HG03039 (cell line): ENCODE measurements at regions not wholly inside any gene's neighbourhood (a gene's known extent, or its start where the extent isn't known, plus 50 kb on each side); places are given as distances from the start of the nearest gene placed in this dataset.

Experiments
- ATAC-seq: cut with Tn5 transposase; IDR thresholded peaks from one replicate; pipeline ENCODE4 v1.9.1; 2021; ENCODE audit warnings: mild to moderate bottlenecking, moderate library complexity; ENCODE audit not compliant: unreplicated experiment

- no peak for ATAC-seq
These were observed 629.1 kb downstream of the LIG4 start for GRCh38 chr13:107586216-107586615.

GRCh38 chr13:107585469-107586180, 629.7 kb downstream of the LIG4 start:
- ATAC-seq, result no peak

DNA sequence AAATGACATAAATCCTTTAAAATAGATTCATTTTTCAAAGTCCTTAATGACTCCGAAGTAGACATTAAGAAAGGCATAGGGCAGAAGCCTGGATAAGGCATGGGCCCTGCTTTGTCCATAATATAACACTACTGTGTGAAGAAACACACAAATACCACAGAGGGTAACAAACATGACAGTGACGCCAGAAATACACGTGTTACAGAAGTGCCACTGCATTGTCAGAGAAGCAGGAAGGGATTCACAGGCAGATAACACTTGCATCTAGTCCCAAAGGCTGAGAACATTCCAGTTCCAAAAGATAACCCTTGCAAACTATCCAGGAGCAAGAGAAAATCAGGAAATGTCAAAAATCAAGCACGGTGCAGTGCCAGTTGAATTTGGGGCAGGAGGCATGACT, 633.2 kb downstream of the LIG4 start:
- no peak for ATAC-seq

GRCh38 chr13:107580741-107581412, 634.5 kb downstream of the LIG4 start:
- no peak for ATAC-seq

DNA sequence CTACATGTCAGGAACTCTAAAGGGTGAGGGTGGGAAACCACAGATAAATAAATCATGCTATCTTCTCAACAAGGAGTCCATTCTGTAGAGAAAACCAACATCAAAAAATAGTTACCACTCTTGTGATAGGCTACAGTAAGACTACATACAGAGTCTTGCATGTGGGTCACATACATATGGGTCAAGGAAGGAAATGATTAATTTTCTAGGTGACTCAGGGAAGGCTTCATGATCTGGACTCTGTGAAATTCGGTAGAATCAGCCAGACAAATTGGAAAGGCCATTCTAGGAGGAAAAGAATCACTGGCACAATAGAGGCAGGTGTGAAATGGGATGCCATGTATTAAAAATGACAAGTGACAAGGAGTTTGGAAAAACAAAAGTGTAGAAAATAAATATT, 638.9 kb downstream of the LIG4 start:
- ATAC-seq, result no peak

GRCh38 chr13:107574517-107575210, 640.7 kb downstream of the LIG4 start:
- no peak for ATAC-seq

DNA sequence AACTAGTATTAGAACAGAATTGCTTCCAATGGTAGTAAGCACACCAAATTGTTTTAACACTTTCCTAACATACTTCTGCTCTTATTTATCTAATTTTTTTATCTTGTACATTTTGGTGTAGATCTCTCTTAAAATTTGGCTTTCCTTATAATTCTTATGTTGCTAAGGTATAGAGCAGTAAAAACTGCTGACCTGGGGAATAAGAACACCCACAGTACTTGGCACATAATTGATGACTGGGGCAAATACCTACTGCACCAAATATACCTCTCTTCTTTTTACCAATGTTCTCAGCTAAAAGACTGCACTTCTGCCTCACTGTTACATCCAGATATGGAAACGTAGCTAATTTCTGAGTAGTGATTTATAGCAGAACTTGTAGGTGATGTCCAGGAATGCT, 642.2 kb downstream of the LIG4 start:
- no peak for ATAC-seq

GRCh38 chr13:107572156-107572555, 643.2 kb downstream of the LIG4 start:
- no peak for ATAC-seq

- ATAC-seq, result no peak
These were observed 647.2 kb downstream of the LIG4 start for GRCh38 chr13:107568181-107568580.

GRCh38 chr13:107563099-107563925, 652.0 kb downstream of the LIG4 start:
- ATAC-seq, result no peak

DNA sequence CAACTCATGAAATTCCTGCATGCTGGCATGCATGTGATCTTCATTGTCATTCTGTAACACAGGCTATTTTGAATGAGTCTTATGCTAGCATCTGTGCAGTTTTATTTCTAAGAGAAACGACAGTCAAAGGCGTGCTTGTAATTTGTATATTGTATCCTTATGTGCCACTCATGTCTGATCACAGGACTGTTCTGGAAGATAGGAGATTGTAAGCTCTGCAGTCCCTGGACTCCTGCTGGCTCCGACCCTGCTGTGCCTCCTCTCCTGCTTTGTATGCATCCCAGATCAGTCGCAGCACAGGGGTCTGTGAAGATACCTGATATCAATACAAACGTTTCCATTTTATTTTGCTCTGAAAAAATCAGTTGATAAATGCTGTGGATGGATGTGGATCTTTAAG, 653.1 kb downstream of the LIG4 start:
- ATAC-seq, result no peak

- no peak for ATAC-seq
These were observed 660.9 kb downstream of the LIG4 start for GRCh38 chr13:107554460-107554859.

- no peak for ATAC-seq
These were observed 661.5 kb downstream of the LIG4 start for GRCh38 chr13:107553838-107554237.

DNA sequence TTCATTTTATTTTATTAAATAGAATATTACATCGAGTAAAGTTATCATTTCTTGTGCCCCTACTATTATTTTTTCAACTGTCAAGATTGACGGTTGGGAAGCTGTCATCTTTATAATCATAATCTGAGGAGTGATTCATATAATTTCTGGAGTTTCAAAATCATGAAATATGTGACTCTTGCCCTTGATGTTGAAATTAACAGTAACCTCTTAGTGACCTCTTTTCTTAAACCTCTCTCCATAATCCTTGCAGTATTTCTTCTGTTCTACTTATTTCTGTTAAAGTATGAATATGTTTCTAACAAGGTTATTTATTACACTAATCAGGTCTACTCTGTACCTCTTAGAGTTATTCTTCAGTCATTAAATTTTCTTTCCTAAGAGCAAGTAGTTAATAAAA, 663.8 kb downstream of the LIG4 start:
- no peak for ATAC-seq

DNA sequence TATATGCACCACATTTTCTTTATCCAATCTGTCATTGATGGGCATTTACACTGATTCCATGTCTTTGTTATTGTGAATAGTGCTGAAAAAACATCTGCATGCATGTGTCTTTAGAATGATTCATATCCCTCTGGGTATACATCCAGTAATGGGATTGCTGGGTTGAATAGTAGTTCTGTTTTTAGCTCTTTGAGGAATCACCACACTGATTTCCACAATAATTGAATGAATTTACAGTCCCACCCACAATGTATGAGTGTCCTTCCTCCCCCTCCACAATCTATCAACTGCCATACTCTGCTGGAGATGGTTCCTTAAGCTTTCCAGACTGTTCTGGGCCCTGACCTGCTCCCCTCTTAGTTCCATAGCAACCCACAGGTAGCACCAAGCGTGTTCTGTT, 667.0 kb downstream of the LIG4 start:
- ATAC-seq, result no peak

GRCh38 chr13:107545946-107546502, 669.3 kb downstream of the LIG4 start:
- ATAC-seq, result no peak

- ATAC-seq, result no peak
These were observed 680.8 kb downstream of the LIG4 start for GRCh38 chr13:107534548-107534947.

GRCh38 chr13:107531816-107532215, 683.5 kb downstream of the LIG4 start:
- no peak for ATAC-seq

GRCh38 chr13:107531180-107531579, 684.2 kb downstream of the LIG4 start:
- ATAC-seq, result no peak

GRCh38 chr13:107529035-107529434, 686.3 kb downstream of the LIG4 start:
- ATAC-seq, result no peak

- ATAC-seq, result no peak
These were observed 696.6 kb downstream of the LIG4 start for GRCh38 chr13:107518780-107519179.
